SW480 (cell line): ENCODE measurements at regions not wholly inside any gene's neighbourhood (a gene's known extent, or its start where the extent isn't known, plus 50 kb on each side); places are given as distances from the start of the nearest gene placed in this dataset.

Experiments
- DNase-seq: peaks from one replicate; pipeline ENCODE4 v3.0.0-alpha.2; 2016; ENCODE audit warnings: low spot score

DNA sequence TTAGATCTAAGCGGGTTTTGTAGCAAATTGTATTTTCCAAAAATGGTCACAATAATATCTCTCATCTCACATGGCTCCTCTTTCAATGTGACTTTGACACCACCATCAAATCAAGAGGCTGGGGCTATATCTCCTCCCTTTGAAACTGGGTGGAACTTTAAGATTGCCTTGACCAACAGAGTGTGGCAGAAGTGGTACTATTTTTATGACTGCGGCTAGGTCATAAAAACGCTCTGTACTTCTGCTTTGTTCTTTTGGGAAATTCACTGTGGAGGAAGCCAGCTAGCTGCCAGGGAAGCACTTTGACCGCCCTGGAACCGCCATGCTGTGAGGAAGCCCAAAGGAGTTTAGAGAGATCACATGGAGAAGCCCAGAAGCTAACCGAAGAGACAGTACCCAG, 50.7 kb upstream of the ACOT11 start:
- DNase-seq = no peak

DNA sequence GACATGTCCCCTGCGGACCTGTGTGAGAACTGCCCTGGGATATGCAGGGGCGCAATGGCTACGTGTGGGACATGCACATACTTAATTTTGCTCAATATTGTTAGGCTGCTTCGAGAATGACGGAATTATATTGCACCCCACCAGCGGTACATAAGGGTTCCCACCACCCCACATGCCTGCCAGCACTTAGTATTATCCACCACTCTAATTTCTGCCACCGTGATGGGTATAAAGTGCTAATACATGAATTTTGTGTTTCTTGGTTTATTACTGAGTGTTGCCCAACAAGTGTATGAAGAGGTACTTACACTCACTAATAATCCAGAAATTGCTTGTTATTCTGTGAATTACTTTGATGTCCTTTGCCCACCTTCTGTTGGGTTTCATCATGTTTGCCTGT, 52.1 kb upstream of the ACOT11 start:
- no peak for DNase-seq

DNA sequence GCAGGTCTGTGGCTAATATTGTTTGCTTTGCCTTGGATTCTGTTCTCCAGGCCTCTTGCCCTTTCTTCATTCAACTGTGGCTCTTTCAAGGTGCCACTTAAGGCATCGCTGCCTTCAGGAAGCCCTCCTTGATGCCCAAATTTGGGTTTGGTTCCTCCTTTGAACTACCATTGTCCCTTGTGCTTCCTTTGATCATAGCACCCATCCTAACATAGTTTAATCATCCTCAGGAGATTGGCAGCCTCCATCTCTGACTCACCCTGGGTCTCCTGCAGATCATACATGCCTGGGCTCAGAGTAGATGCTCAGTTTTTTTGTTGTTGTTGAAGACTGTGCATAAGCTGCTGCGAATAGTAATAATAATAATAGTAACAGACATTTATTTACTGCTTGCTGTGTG, 54.4 kb upstream of the ACOT11 start:
- no peak for DNase-seq

DNA sequence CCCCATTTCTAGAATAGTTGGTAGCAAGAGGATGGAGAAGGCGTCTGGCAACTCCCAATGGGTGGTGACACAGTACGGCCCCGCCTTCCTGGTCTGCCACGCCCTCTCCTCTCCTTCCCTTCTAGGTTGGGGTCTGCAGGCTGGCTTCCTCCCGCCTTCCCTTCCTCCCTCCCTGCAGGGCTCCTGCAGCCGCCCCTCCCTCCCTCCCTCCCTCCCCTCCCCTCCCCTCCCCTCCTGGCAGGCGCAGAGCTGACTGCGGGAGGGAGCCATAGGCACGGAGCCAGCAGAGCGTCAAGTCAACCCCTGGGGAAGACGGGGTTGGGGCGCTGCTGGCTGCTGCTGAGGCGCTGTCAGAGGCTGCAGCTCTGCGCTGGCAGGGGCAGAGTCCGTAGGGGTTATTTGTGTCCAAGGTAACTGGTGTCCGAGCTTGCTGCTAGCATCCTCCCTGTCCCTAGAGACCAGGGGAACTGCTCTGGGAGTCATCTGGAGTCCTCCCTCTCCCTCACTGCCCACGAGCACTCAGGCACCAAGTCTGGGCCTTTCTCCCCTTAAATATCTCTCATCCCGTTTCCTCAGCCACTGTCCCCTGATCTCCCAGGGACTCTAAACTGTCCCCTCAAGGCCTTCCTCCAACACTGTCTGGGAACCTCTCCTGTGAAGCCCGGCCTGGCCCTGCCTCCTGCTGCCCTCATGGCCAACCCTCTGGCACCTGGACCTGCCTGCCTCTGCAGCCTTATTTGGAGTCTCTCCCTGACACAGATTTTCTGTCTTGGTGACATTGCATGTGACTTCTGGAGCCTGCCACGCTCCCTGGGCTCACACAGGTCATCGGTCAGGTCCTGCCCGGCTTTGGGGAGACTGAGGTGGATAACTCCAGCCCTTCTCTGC, 57.4 kb upstream of the ACOT11 start:
- DNase-seq = no peak

DNA sequence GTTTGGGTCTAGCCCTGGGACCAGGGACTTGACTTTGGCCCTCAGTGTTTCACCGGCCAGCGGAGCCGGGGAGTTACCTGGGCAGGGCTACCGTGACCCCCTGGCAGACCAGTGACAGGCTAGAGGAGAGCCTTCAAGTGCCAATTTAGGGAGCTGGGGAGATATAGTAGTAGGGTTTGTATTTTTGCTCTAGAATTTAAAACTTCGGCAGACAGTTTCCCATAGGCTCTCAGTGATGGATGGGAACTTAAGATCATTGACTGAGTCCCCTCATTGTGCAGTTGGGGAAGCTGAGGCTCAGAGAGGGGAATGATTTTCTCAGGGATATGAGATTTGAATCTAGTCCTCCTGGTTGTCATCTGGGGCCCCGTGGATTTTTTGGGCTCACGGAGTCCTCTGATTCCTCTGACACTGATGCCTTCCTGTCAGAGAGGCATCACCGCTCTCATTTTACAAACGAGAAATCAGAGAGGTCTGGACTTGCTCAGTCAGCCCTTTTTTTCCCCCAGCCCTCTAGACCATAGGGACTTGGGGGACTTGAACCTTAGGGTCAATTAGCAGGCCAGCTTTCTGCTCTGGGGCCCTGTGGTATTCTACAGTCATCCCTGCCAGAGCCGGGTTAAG, 58.3 kb upstream of the ACOT11 start:
- DNase-seq = no peak

DNA sequence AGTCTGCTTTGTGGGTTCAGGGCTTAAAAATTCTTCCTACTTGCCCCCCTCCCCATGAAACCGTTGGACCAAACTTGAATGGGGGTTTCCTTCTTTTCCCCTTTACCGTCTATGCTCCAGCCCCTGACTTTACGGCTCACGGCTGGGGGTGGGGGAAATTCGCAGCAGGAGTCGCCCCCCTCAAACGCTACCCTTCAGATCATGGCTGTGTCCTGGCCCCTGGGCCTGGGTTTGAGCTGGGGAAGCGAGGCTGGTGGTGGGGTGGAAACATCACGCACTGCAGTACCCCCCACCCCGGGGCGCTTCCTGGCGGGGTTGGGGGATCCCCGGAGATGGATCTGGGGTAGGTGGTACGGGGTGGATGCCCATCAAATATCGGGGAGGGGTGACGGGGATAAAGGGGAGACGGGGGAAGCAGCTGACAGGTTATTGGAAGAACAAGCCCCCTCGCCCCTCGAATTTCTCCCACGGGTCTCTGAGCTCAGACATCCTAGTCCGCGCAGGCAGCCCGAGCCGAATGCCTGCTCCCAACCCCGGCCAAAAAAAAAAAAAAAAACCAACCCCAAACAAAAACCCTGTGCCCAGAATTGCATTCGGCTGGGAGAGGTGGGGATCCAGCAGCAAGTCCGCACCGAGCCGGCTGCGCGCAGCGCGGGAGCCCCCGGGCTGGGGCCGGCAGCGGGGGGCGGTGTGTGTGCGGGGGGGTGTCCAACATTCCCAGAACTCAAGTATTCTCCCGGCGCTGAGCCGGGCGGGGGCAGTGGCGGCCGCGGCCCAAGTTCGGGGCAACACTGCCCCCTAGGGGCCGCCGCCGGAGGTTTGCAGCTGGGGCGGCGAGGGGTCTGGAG, 59.0 kb upstream of the ACOT11 start:
- peak; percentile 59 for DNase-seq

DNA sequence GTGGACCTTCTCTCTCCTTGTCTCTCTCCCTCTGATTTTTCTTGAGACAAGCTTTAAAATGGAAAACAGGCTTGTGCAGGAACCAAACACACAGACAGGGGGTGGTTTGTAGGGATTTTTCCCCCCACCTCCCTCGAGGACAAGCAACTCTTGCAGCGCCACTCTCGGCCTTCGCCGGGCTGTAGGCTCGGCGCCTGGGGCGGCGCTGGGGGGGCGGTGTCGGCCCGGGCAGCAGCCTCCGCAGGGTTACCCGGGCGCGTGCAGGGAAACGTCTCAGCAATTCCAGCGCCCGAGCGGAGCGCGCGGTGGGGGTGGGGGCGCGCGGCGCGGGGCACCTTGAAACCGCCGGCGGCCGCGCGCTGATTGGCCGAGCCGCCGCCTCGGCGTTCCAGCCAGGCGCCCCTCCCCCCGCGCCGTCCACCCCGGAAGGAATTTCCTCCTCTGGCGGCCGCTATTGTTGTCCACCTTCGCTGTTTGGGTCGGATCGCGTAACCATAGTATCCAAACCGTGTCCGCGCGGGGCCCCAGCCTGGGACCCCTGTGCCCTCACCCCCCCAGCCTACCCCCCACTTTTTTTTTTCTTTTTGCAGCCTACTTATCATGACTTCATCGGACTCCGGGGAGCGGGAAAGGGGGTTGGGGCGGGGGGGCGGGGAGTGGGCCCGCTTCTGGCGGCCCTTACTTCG, 59.8 kb upstream of the ACOT11 start:
- DNase-seq = peak; percentile 82

DNA sequence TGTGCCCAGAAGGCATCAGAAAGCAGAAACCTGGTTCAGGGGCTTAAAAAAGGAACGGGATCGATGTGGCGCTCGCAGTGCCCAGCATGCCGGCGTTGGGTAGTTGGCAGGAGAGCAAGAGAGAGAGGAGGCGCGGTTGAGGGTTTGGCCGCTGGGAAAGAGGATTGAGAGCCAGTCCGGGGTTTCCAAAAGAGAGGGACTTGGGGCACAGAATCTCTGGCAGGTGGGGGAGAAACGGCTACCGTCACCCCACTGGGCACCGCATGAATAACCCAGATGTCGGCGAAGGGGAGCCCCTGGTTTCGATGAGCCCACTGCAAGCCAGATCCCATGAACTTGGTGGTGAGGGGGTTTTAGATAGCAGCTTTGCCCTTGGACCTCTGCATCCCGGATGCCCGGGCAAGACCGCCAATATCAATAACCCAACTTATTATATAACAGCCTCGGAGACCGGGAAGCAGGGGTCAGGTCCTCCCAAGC, 60.4 kb upstream of the ACOT11 start:
- no peak for DNase-seq

DNA sequence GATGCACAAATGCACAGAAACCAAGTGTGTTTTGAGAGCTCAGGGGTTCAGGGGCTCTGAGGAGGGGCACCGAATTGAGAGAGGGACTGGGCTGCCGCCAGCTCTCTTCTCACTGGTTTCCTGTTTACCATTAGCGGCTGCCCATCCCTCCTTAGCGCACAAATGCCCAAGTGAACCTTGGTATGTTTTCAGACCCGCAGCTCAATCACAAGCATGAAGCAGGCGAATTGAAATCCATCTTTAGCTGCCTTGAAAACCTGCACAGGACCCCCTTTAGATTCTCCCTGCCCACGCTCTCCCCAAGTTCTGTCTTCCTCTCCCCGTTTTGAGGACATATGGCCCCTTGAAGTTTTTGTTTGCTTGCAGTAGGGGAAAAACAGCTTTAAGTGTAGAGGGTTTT, 61.1 kb upstream of the ACOT11 start:
- no peak for DNase-seq

DNA sequence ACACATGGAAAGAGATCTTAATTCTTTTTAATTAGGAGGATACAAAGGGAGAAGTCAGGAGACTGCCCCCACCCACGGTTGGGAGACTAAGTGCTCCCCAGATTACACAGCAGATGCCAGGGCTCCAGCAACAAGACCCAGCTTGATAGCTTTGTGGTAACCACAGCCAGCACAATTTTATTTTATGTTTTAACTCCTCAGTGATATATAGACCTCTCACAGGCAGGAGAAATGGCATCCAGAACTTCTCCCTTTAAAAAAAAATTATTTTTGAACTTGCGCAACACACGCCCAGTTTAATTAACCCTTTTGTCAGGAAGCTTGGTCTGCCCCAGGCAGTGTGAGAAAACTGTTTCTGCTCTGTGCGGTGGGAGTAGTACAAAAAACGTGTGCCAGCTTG, 62.6 kb upstream of the ACOT11 start:
- no peak for DNase-seq

DNA sequence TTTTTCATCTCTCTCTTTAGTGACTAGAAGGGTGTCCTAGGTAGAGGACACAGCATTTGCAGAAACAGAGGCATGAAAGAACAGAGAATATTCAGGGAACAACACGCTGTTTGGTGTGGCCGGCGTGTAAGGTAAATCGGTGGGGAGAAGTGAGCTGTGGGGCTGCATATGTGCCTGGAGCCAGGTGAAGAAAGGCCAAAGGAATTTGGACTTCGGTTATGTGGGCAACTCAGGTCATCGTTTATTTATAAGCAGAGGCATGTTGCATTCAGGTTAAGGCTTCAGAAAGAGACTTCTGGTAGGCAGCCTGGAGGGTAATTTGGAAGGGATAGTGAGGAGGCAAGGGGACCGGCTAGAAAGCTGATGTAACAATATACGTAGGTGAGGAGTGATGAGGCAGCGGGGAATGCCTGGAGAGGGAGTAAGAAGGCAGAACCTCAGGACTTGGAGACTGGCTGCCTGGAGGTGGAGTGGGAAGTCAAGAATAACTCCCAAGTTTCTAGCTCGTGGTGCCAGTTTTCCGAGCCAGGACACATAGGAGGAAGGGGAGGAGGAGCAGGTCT, 64.1 kb upstream of the ACOT11 start:
- DNase-seq = no peak

DNA sequence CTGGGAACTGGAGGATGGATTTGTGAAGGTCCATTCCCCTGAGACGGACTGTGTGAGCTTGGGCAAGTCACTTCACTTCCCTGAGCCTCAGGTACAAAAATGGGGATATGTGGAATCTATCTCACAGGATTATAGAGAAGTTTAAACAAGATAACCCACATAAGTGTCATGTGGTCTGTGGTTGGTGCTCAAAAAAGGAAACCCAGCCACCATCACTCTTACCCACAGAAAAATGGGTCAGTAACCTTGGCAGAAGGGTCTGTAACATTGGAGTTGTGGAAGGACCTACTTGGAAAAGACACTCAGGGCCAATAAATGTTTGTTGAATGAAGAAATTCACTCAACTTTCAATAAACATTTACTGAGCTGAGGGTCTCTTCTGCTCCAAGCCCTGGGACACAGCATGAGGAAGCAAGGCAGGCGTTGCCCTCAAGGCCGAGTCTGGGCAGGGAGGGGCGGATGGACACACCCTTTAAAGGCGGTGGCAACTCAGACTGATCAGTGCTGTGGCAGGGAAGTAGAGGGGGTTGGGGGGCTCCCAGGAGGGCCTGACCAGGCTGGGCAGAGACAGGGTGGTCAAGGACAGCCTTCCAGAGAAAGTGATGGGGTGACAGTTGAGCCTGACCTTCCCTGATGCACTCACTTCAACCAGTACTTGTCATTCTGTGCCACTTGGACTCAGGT, 66.7 kb upstream of the ACOT11 start:
- DNase-seq = no peak

DNA sequence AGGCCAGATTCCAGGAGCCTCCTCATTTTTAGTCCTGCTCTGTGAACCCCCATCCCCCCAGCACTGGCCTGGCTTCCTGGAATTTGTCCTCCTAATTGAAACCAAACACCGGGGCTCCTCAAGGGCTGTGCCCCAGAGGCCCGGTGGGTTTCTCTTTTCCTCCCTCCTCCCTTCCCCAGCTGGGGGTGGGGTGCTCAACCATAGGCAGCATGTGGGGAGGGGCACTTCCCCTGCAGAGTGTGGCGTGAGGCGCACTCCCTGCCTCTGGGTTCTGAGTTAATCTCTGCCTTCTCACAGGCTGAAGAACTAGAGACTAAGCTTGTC, 67.5 kb upstream of the ACOT11 start:
- DNase-seq = no peak

DNA sequence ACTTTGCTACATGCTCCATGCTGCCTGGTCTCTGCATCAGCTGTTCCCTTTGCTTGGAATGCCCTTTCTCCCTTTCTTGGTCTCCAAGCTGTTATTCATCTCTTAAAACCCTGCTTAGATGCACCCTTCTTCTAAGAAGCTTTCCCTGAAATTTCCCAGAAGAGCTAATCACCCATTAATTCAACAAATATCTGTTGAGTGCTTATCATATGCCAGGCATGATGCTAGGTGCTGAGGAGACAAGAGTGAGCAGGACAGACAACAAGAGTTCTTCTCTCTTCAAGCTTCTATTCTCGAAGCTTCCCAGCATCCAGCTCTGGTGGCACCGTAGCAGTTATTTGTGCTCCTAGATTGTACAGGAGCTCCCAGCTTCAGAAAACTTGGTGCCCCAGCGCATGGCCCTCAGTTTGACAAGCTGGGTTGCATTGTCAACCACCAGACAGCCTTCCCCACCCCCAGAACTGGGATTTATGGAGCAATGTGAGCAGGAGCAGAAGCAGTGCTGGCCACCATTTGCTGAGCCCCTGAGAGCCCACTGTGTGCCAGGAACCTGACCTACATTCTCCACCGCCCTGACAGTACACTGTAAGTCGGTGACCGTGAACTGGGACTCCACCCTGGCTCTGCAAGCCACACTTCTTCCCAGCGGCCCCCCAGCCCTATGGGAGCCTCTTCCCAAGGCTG, 68.0 kb upstream of the ACOT11 start:
- no peak for DNase-seq

DNA sequence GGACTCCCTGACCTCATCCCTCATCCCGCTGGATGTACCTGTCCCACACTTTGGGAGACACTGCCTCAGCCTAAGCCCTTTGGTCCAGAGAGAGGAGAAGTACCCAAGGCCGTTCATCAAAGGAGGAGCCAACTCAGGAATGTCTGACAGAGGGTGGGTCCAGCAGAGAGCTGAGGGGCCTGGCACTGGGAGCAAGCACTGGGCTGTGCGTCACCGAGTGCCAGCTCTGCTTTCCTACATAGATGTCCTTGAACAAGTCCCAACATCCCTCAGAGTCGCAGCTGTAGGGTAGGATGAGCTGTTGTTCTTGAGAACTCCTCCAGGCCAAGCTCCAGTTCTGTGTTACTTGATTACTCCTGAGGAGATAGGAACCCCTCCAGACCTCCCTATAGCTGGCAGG, 68.8 kb upstream of the ACOT11 start:
- DNase-seq = no peak

DNA sequence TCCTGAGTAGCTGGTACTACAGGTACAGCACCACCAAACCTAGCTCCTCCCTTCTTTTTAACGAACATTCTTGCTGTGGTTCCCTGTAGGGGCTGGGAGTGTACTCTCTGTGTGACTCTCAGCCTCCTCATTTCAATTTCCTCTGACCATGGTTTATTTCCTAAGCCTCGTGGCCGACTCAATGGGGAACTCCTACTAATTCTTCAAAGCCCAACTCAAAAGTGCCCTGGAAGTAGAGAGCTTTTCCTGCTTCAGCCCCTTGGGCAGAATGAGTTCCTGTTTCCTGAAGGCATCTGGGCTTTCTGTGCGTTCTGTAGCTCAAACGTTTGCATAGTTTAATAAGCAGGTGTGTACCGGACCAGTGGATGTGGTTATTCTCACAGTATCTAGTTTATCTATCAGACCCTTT, 70.9 kb upstream of the ACOT11 start:
- no peak for DNase-seq

DNA sequence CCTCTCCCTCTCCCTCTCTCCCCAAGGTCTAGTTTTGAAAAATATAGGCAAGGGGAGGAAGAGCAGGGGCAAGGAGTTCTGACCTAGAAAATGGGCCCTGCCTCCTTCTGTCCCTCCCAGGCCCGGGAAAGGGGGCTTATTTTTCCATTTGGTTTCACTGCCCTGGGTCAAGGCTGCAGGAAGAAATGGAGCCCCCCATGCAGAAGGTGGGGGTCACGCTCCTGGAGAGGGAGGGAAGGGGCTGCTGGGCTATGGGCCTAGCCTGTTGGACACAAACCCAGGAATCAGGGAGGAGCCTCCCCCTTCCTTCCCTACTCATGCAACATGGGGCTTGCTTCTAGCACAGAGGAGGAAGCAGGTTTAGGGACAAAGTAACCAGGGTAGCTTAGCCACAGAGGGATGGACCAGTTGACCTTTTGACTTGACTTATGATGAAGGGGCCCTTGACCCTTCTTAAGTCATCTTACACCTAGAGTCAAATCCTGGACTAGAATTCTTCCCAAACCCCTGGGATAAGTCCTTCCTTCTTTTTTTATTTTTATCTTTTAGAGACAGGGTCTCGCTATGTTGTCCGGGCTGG, 70.4 kb upstream of the SSBP3 start:
- no peak for DNase-seq

DNA sequence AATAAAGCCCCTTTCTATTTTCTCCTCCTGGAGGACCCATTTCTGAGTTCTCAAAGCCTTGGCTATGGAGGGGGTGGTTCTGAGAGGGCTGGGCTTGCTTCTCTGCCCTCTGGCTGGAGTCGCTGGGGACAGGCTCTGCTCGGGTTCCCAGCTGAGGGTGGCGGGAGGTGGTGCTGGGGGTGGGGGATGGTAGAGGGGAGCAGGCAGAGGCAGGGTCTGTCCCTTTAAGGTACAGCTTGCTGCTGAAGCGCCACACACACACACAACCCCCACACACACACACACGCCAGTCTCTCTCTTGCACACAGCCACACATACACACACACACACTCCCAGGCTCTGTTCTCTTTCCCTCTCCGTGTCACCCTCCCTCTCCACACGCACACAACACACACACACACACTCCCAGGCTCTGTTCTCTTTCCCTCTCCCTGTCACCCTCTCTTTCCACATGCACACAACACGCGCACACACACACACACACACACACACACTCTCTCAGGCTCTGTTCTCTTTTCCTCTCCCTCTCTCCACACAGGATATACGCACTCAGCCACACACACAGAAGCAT, 69.8 kb upstream of the SSBP3 start:
- DNase-seq = no peak

DNA sequence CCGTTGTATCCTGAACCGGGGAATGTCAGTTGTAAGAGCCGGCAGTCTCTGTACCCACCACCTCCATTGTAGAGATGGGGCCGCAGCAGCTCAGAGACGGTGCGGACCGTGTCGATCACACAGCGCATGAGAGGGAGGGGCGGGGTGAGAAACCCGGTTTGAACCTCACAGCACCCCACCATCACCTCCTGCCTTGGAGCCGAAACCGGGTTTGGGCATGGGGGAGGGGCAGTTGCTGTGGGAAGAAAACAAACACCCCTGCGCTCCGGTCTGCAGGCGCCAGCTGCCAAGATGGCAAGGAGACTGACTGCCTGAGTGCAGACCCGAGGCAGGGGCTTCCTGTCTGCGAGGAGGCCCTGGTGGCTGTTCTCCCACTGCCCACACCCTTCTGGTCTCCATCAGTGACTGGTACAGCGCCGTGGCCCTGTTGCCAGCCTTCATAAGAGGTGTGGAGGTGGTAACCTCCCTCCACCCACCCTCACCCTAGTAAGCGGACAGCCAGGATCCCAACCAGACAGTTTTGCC, 69.2 kb upstream of the SSBP3 start:
- no peak for DNase-seq
